ENCODE measurements at regions not wholly inside any gene's neighbourhood (a gene's known extent, or its start where the extent isn't known, plus 50 kb on each side); places are given as distances from the start of the nearest gene placed in this dataset.
"Not testable (repeated sequence)": the region's sequence is repeated elsewhere in the genome, so short reads cannot be mapped to it uniquely, and the experiment has no call there.

GRCh38 chr2:75823515-75823914, 112.8 kb upstream of the GCFC2 start:
- not testable (repeated sequence) for ATAC-seq

- ATAC-seq, result no peak
- TF ChIP-seq ZNF70 (CRISPR knock-in tag; IDR thresholded peaks at IDR 0.05) (no peak), ZFP3 (CRISPR knock-in tag; IDR thresholded peaks at IDR 0.05) (no peak), CSRNP3 (CRISPR knock-in tag; IDR thresholded peaks at IDR 0.05) (no peak), OSR1 (CRISPR knock-in tag; IDR thresholded peaks at IDR 0.05) (no peak), BACH2 (CRISPR knock-in tag; IDR thresholded peaks at IDR 0.05; ENCODE audit: borderline replicate concordance) (no peak), ZNF565 (CRISPR knock-in tag; conservative IDR thresholded peaks at IDR 0.05; ENCODE audit: low read depth) (no peak), ZC3H10 (CRISPR knock-in tag; IDR thresholded peaks at IDR 0.05) (no peak), PPARA (CRISPR knock-in tag; IDR thresholded peaks at IDR 0.05; ENCODE audit: borderline replicate concordance) (no peak), ARNTL (CRISPR knock-in tag; IDR thresholded peaks at IDR 0.05; ENCODE audit: borderline replicate concordance, low read depth) (no peak), ISL1 (CRISPR knock-in tag; IDR thresholded peaks at IDR 0.05) (no peak)
Observed at GRCh38 chr2:75822336-75822735, 111.6 kb upstream of the GCFC2 start.

DNA sequence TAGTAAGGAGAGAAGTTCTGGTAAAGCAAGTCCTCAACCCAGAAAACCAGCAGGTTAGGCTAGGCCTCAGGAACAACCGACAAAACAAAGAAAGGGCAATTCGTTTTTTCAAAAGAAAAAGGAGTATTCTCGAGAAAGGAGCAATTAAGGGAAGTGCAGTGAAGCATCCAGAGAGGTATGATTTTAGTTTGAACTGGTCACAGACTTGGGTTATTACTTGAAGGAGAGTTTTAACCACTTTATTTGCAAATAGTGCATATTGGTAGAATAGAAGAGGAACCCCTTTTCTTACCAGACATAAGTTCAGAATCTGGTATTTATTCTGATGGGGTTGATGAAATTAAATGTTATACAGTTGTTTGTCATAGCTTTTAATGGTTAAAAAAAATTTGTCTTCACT, 110.0 kb upstream of the GCFC2 start:
- no peak for TF ChIP-seq GLIS3 (CRISPR knock-in tag; IDR thresholded peaks at IDR 0.05)
- TF ChIP-seq, protein P1, sequence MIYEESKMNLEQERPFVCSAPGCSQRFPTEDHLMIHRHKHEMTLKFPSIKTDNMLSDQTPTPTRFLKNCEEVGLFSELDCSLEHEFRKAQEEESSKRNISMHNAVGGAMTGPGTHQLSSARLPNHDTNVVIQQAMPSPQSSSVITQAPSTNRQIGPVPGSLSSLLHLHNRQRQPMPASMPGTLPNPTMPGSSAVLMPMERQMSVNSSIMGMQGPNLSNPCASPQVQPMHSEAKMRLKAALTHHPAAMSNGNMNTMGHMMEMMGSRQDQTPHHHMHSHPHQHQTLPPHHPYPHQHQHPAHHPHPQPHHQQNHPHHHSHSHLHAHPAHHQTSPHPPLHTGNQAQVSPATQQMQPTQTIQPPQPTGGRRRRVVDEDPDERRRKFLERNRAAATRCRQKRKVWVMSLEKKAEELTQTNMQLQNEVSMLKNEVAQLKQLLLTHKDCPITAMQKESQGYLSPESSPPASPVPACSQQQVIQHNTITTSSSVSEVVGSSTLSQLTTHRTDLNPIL (CRISPR knock-in tag; IDR thresholded peaks at IDR 0.05; ENCODE audit: low read depth), result no peak
- TF ChIP-seq ZC3H10 (CRISPR knock-in tag; IDR thresholded peaks at IDR 0.05), result no peak
- no peak for TF ChIP-seq ISL1 (CRISPR knock-in tag; IDR thresholded peaks at IDR 0.05)
- TF ChIP-seq ESRRG (CRISPR knock-in tag; IDR thresholded peaks at IDR 0.05), result no peak
- no peak for TF ChIP-seq ZFP3 (CRISPR knock-in tag; IDR thresholded peaks at IDR 0.05)
- no peak for TF ChIP-seq OSR1 (CRISPR knock-in tag; IDR thresholded peaks at IDR 0.05)
- TF ChIP-seq RARB (CRISPR knock-in tag; IDR thresholded peaks at IDR 0.05), result no peak
- TF ChIP-seq CSDC2 (CRISPR knock-in tag; IDR thresholded peaks at IDR 0.05), result no peak
- TF ChIP-seq BACH2 (CRISPR knock-in tag; IDR thresholded peaks at IDR 0.05; ENCODE audit: borderline replicate concordance), result no peak
- TF ChIP-seq, protein P2, sequence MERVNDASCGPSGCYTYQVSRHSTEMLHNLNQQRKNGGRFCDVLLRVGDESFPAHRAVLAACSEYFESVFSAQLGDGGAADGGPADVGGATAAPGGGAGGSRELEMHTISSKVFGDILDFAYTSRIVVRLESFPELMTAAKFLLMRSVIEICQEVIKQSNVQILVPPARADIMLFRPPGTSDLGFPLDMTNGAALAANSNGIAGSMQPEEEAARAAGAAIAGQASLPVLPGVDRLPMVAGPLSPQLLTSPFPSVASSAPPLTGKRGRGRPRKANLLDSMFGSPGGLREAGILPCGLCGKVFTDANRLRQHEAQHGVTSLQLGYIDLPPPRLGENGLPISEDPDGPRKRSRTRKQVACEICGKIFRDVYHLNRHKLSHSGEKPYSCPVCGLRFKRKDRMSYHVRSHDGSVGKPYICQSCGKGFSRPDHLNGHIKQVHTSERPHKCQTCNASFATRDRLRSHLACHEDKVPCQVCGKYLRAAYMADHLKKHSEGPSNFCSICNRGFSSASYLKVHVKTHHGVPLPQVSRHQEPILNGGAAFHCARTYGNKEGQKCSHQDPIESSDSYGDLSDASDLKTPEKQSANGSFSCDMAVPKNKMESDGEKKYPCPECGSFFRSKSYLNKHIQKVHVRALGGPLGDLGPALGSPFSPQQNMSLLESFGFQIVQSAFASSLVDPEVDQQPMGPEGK (CRISPR knock-in tag; IDR thresholded peaks at IDR 0.05; ENCODE audit: borderline replicate concordance), result no peak
- TF ChIP-seq, protein P3, sequence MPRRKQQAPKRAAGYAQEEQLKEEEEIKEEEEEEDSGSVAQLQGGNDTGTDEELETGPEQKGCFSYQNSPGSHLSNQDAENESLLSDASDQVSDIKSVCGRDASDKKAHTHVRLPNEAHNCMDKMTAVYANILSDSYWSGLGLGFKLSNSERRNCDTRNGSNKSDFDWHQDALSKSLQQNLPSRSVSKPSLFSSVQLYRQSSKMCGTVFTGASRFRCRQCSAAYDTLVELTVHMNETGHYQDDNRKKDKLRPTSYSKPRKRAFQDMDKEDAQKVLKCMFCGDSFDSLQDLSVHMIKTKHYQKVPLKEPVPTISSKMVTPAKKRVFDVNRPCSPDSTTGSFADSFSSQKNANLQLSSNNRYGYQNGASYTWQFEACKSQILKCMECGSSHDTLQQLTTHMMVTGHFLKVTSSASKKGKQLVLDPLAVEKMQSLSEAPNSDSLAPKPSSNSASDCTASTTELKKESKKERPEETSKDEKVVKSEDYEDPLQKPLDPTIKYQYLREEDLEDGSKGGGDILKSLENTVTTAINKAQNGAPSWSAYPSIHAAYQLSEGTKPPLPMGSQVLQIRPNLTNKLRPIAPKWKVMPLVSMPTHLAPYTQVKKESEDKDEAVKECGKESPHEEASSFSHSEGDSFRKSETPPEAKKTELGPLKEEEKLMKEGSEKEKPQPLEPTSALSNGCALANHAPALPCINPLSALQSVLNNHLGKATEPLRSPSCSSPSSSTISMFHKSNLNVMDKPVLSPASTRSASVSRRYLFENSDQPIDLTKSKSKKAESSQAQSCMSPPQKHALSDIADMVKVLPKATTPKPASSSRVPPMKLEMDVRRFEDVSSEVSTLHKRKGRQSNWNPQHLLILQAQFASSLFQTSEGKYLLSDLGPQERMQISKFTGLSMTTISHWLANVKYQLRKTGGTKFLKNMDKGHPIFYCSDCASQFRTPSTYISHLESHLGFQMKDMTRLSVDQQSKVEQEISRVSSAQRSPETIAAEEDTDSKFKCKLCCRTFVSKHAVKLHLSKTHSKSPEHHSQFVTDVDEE (CRISPR knock-in tag; IDR thresholded peaks at IDR 0.05), result no peak

DNA sequence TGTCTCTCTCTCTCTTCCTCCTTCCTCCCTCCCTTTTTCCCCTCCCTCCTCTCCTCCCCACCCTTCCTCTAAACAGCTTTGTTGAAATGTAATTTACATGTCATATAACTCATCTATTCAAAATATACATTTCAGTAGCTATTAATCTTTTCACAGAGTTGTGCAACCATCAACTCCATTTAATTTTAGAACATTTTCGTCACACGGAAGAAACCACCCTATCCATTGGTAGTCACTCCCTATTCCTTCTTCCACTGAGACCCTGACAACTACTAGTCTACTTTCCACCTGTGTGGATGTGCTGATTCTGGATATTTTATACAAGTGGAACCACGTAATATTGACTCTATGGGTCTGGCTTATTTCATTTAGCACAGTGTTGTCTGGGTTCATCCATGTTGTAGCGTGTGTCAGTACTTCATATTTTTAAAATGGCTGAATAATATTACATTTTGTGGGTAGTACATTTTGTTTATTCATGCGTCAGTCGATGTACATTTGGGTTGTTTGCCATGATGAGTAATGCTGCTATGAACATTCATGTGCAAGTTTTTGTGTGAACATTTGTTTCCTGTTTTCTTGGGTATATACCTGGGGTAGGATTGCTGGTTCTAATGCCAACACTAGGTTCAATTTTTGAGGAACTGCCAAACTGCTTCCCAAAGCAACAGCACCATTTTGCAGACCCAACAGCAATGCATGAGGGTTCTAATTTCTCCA, 100.1 kb upstream of the GCFC2 start:
- TF ChIP-seq SNAI2 (CRISPR knock-in tag; IDR thresholded peaks at IDR 0.05), result no peak
- TF ChIP-seq ZFP30 (CRISPR knock-in tag; IDR thresholded peaks at IDR 0.05), result no peak
- TF ChIP-seq OSR1 (CRISPR knock-in tag; IDR thresholded peaks at IDR 0.05), result no peak
- TF ChIP-seq, protein P1 (CRISPR knock-in tag; IDR thresholded peaks at IDR 0.05; ENCODE audit: low read depth), result no peak
- no peak for TF ChIP-seq POU6F1 (CRISPR knock-in tag; IDR thresholded peaks at IDR 0.05; ENCODE audit: borderline replicate concordance, low read depth)
- no peak for TF ChIP-seq CSDC2 (CRISPR knock-in tag; IDR thresholded peaks at IDR 0.05)
- TF ChIP-seq BACH2 (CRISPR knock-in tag; IDR thresholded peaks at IDR 0.05; ENCODE audit: borderline replicate concordance), result no peak
- TF ChIP-seq CSRNP3 (CRISPR knock-in tag; IDR thresholded peaks at IDR 0.05), result no peak
- TF ChIP-seq ARNTL (CRISPR knock-in tag; IDR thresholded peaks at IDR 0.05; ENCODE audit: borderline replicate concordance, low read depth), result no peak
- no peak for TF ChIP-seq RARB (CRISPR knock-in tag; IDR thresholded peaks at IDR 0.05)
- no peak for TF ChIP-seq ESRRG (CRISPR knock-in tag; IDR thresholded peaks at IDR 0.05)
- TF ChIP-seq ZNF70 (CRISPR knock-in tag; IDR thresholded peaks at IDR 0.05), result no peak
- no peak for TF ChIP-seq PPARA (CRISPR knock-in tag; IDR thresholded peaks at IDR 0.05; ENCODE audit: borderline replicate concordance)
- TF ChIP-seq ISL1 (CRISPR knock-in tag; IDR thresholded peaks at IDR 0.05), result no peak
- TF ChIP-seq TOX (CRISPR knock-in tag; IDR thresholded peaks at IDR 0.05; ENCODE audit: borderline replicate concordance), result no peak
- no peak for ATAC-seq

More for the DNA sequence above, 110.0 kb upstream of the GCFC2 start:
- no peak for ATAC-seq

Measured in SK-N-SH treated with all-trans-retinoic acid at 6 μM for 48 hours (cell line).